ENCODE measurements at regions not wholly inside any gene's neighbourhood (a gene's known extent, or its start where the extent isn't known, plus 50 kb on each side); places are given as distances from the start of the nearest gene placed in this dataset.

DNA sequence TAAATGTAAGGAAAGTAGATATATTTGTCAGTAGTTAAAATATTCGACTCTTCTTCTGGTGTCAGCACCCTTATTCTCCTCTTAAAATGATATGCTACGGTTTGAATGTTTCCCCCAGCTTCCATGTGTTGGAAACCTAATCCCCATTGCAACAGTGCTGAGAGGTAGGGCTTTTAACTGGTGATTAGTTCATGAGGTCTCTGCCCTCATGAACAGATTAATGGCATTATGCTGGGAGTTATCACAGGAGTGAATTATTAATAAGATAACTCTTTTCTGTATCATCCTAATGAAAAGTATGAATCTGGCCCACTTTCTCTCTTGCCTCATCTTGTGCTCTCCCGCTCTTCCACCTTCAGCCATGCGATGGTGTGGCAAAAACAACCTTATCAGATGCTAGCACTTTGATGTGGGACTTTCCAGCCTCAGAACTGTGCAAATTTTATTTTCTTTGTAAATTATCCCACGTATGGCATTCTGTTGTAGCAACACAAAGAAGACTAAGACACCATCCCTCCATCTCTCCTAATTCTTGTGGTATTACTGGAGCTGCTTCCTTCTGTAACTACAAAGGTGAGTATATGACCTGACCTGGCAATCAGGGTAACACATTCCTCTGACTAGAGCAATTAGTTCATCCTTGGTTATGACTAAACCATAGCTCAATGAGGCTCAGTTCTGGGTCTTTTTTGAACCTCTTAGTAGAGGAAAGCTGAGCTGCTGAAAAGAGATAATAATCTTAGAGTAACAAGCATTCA, 171.1 kb upstream of the TMEM196 start:
- DNase-seq (ENCODE audit: low spot score) (no peak), FAIRE-seq (no peak), ATAC-seq (no peak)
- Histone ChIP-seq H3K27ac (ENCODE audit: extremely low read length, insufficient read depth, low read length) (no peak overlapping the region), H2AFZ (ENCODE audit: low read length) (no peak overlapping the region), H3K9me3 (ENCODE audit: low read length) (peaks cover 72% of the 10 kb centered on the region), H3K4me1 (ENCODE audit: insufficient read depth, low read length) (no peaks in the 10 kb centered on the region), H3K4me2 (ENCODE audit: low read depth, low read length) (no peak overlapping the region), H3K27me3 (ENCODE audit: control insufficient read depth in 1 of 2, insufficient read depth in 2 of 2, low read length in 2 of 2) (no peaks in the 10 kb centered on the region), H3K9ac (ENCODE audit: insufficient read depth, low read depth, low read length) (no peak overlapping the region), H4K20me1 (ENCODE audit: insufficient read depth, low read length) (no peaks in the 10 kb centered on the region), H3K4me3 (replicated peaks in 1 of 3; ENCODE audit: insufficient read depth in 1 of 3, low read depth in 2 of 3, low read length in 3 of 3) (no peak overlapping the region), H3K36me3 (replicated peaks in 1 of 2; ENCODE audit: control insufficient read depth in 1 of 2, insufficient read depth in 2 of 2, low read length in 2 of 2) (no peaks in the 10 kb centered on the region), H3K79me2 (ENCODE audit: insufficient read depth, low read length) (no peaks in the 10 kb centered on the region)
- WGBS (ENCODE audit: low lambda C conversion rate) = 2% methylated on average over 5 of the region's 5 CpGs
- intact Hi-C loops (cut with micrococcal nuclease; ENCODE audit: unreplicated experiment) = no loop called here
- in situ Hi-C loops (cut with HindIII; ENCODE audit: extremely low pct_ligation_motif_present, low pct_unique_long_range_greater_than_20kb) = no loop called here
- ChIA-PET CTCF (ENCODE audit: low intra/inter-chr PET ratio, low total read pairs) (no interaction called here), POLR2A (no interaction called here)
- BruUV-seq (replicated peaks) = no TSS peak
- TF ChIP-seq ZFP1 (CRISPR knock-in tag; IDR thresholded peaks at IDR 0.05) (no peak), HDAC6 (IDR thresholded peaks at IDR 0.05; ENCODE audit: low read depth, low read length) (no peak), ZKSCAN5 (CRISPR knock-in tag; IDR thresholded peaks at IDR 0.05) (no peak), NFKBIZ (CRISPR knock-in tag; IDR thresholded peaks at IDR 0.05) (no peak), TOPORS (CRISPR knock-in tag; IDR thresholded peaks at IDR 0.05) (no peak), ZNF337 (CRISPR knock-in tag; IDR thresholded peaks at IDR 0.05; ENCODE audit: borderline replicate concordance, low read depth) (no peak), CBX2 (IDR thresholded peaks at IDR 0.05; ENCODE audit: low read depth, low read length) (no peak), CBX2 (CRISPR knock-in tag; IDR thresholded peaks at IDR 0.05; ENCODE audit: low read depth) (no peak), ZNF768 (CRISPR knock-in tag; IDR thresholded peaks at IDR 0.05) (no peak), ARNTL (CRISPR knock-in tag; IDR thresholded peaks at IDR 0.05) (no peak), ZNF720 (CRISPR knock-in tag; IDR thresholded peaks at IDR 0.05) (no peak), ARID2 (CRISPR knock-in tag; IDR thresholded peaks at IDR 0.05; ENCODE audit: borderline replicate concordance) (no peak), ZNF350 (CRISPR knock-in tag; IDR thresholded peaks at IDR 0.05; ENCODE audit: borderline replicate concordance, low read depth) (no peak), MZF1 (CRISPR knock-in tag; IDR thresholded peaks at IDR 0.05; ENCODE audit: borderline replicate concordance) (no peak), ZNF251 (CRISPR knock-in tag; IDR thresholded peaks at IDR 0.05) (no peak), AHR (CRISPR knock-in tag; IDR thresholded peaks at IDR 0.05) (no peak)
- TF ChIP-seq, protein P1, sequence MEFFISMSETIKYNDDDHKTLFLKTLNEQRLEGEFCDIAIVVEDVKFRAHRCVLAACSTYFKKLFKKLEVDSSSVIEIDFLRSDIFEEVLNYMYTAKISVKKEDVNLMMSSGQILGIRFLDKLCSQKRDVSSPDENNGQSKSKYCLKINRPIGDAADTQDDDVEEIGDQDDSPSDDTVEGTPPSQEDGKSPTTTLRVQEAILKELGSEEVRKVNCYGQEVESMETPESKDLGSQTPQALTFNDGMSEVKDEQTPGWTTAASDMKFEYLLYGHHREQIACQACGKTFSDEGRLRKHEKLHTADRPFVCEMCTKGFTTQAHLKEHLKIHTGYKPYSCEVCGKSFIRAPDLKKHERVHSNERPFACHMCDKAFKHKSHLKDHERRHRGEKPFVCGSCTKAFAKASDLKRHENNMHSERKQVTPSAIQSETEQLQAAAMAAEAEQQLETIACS (CRISPR knock-in tag; IDR thresholded peaks at IDR 0.05) = no peak
- TF ChIP-seq, protein P2, sequence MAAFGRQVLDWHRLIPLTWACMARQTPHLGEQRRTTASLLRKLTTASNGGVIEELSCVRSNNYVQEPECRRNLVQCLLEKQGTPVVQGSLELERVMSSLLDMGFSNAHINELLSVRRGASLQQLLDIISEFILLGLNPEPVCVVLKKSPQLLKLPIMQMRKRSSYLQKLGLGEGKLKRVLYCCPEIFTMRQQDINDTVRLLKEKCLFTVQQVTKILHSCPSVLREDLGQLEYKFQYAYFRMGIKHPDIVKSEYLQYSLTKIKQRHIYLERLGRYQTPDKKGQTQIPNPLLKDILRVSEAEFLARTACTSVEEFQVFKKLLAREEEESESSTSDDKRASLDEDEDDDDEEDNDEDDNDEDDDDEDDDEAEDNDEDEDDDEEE (CRISPR knock-in tag; IDR thresholded peaks at IDR 0.05) = no peak
- TF ChIP-seq, protein P3, sequence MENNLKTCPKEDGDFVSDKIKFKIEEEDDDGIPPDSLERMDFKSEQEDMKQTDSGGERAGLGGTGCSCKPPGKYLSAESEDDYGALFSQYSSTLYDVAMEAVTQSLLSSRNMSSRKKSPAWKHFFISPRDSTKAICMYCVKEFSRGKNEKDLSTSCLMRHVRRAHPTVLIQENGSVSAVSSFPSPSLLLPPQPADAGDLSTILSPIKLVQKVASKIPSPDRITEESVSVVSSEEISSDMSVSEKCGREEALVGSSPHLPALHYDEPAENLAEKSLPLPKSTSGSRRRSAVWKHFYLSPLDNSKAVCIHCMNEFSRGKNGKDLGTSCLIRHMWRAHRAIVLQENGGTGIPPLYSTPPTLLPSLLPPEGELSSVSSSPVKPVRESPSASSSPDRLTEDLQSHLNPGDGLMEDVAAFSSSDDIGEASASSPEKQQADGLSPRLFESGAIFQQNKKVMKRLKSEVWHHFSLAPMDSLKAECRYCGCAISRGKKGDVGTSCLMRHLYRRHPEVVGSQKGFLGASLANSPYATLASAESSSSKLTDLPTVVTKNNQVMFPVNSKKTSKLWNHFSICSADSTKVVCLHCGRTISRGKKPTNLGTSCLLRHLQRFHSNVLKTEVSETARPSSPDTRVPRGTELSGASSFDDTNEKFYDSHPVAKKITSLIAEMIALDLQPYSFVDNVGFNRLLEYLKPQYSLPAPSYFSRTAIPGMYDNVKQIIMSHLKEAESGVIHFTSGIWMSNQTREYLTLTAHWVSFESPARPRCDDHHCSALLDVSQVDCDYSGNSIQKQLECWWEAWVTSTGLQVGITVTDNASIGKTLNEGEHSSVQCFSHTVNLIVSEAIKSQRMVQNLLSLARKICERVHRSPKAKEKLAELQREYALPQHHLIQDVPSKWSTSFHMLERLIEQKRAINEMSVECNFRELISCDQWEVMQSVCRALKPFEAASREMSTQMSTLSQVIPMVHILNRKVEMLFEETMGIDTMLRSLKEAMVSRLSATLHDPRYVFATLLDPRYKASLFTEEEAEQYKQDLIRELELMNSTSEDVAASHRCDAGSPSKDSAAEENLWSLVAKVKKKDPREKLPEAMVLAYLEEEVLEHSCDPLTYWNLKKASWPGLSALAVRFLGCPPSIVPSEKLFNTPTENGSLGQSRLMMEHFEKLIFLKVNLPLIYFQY (CRISPR knock-in tag; IDR thresholded peaks at IDR 0.05; ENCODE audit: borderline replicate concordance) = no peak
- TF ChIP-seq, protein P4, sequence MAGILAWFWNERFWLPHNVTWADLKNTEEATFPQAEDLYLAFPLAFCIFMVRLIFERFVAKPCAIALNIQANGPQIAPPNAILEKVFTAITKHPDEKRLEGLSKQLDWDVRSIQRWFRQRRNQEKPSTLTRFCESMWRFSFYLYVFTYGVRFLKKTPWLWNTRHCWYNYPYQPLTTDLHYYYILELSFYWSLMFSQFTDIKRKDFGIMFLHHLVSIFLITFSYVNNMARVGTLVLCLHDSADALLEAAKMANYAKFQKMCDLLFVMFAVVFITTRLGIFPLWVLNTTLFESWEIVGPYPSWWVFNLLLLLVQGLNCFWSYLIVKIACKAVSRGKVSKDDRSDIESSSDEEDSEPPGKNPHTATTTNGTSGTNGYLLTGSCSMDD (CRISPR knock-in tag; IDR thresholded peaks at IDR 0.05) = no peak

Measured in HepG2 (cell line).